Parathyroid adenoma (tissue), 2 donors: ENCODE measurements at regions not wholly inside any gene's neighbourhood (a gene's known extent, or its start where the extent isn't known, plus 50 kb on each side); places are given as distances from the start of the nearest gene placed in this dataset.
"Not testable (repeated sequence)": the region's sequence is repeated elsewhere in the genome, so short reads cannot be mapped to it uniquely, and the experiment has no call there.

ENCODE experiments used
- H2AFZ ChIP-seq: fragments of 300-600 bp; sonication (generic); one replicate; pipeline ENCODE4 v1.7.0; 2017; ENCODE audit warnings: antibody characterized with exemption, mild to moderate bottlenecking
- H3K27ac ChIP-seq: fragments of 300-600 bp; sonication (generic); one replicate; pipeline ENCODE4 v1.7.0; 2017
- H3K27me3 ChIP-seq: fragments of 300-600 bp; sonication (generic); one replicate; pipeline ENCODE4 v1.7.0; 2017; ENCODE audit warnings: low read length; ENCODE audit not compliant: control insufficient read depth, insufficient read depth
- H3K36me3 ChIP-seq: fragments of 300-600 bp; sonication (generic); one replicate; pipeline ENCODE4 v1.7.0; 2017; ENCODE audit warnings: low read length; ENCODE audit not compliant: control insufficient read depth, insufficient read depth
- H3K4me1 ChIP-seq: fragments of 300-600 bp; sonication (generic); one replicate; pipeline ENCODE4 v1.7.0; 2017; ENCODE audit warnings: control low read depth
- H3K4me2 ChIP-seq: fragments of 300-600 bp; sonication (generic); one replicate; pipeline ENCODE4 v1.7.0; 2017; ENCODE audit warnings: low read length
- H3K4me3 ChIP-seq: fragments of 300-600 bp; sonication (generic); one replicate; pipeline ENCODE4 v1.7.0; 2017; ENCODE audit warnings: low read depth, low read length
- H3K79me2 ChIP-seq: fragments of 300-600 bp; sonication (generic); one replicate; pipeline ENCODE4 v1.7.0; 2017; ENCODE audit warnings: control low read depth
- H3K9ac ChIP-seq: fragments of 300-600 bp; sonication (generic); one replicate; pipeline ENCODE4 v1.7.0; 2017; ENCODE audit warnings: mild to moderate bottlenecking
- H3K9me3 ChIP-seq: fragments of 300-600 bp; sonication (generic); one replicate; pipeline ENCODE4 v1.7.0; 2017; ENCODE audit warnings: low read length; ENCODE audit not compliant: control insufficient read depth
- TF ChIP-seq, protein P1 (sequence below): fragments of 300-600 bp; sonication (generic); IDR thresholded peaks from one replicate; pipeline ENCODE4 v1.7.0; 2017; ENCODE audit warnings: antibody characterized with exemption, mild to moderate bottlenecking
- donor health status: primary hyperparathyroidism.

- no peak overlapping the region for H3K9ac ChIP-seq
- H3K27me3 ChIP-seq, result no peaks in the 10 kb centered on the region
- no peak overlapping the region for H3K4me3 ChIP-seq
- H3K9me3 ChIP-seq, result no peaks in the 10 kb centered on the region
- H3K36me3 ChIP-seq, result no peaks in the 10 kb centered on the region
- H2AFZ ChIP-seq, result no peak overlapping the region
- no peak overlapping the region for H3K27ac ChIP-seq
- TF ChIP-seq, protein P1, sequence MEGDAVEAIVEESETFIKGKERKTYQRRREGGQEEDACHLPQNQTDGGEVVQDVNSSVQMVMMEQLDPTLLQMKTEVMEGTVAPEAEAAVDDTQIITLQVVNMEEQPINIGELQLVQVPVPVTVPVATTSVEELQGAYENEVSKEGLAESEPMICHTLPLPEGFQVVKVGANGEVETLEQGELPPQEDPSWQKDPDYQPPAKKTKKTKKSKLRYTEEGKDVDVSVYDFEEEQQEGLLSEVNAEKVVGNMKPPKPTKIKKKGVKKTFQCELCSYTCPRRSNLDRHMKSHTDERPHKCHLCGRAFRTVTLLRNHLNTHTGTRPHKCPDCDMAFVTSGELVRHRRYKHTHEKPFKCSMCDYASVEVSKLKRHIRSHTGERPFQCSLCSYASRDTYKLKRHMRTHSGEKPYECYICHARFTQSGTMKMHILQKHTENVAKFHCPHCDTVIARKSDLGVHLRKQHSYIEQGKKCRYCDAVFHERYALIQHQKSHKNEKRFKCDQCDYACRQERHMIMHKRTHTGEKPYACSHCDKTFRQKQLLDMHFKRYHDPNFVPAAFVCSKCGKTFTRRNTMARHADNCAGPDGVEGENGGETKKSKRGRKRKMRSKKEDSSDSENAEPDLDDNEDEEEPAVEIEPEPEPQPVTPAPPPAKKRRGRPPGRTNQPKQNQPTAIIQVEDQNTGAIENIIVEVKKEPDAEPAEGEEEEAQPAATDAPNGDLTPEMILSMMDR, result no peak
- H3K79me2 ChIP-seq, result no peaks in the 10 kb centered on the region
- H3K4me1 ChIP-seq, result no peaks in the 10 kb centered on the region
- H3K4me2 ChIP-seq, result no peak overlapping the region
Observed at GRCh38 chr21:15210235-15210678, 145.5 kb upstream of the NRIP1 start.

- no peaks in the 10 kb centered on the region for H3K27me3 ChIP-seq
- no peaks in the 10 kb centered on the region for H3K4me1 ChIP-seq
- TF ChIP-seq, protein P1, result no peak
- H3K4me2 ChIP-seq, result no peak overlapping the region
- no peak overlapping the region for H3K9ac ChIP-seq
- no peaks in the 10 kb centered on the region for H3K79me2 ChIP-seq
- no peak overlapping the region for H3K4me3 ChIP-seq
- no peak overlapping the region for H2AFZ ChIP-seq
- no peak overlapping the region for H3K27ac ChIP-seq
- H3K9me3 ChIP-seq, result no peaks in the 10 kb centered on the region
- no peaks in the 10 kb centered on the region for H3K36me3 ChIP-seq
Observed at GRCh38 chr21:15211491-15212133, 146.8 kb upstream of the NRIP1 start.

- Histone ChIP-seq H3K4me2 (no peak overlapping the region), H3K4me1 (no peaks in the 10 kb centered on the region)
Observed at GRCh38 chr21:15212206-15212605, 147.4 kb upstream of the NRIP1 start.

DNA sequence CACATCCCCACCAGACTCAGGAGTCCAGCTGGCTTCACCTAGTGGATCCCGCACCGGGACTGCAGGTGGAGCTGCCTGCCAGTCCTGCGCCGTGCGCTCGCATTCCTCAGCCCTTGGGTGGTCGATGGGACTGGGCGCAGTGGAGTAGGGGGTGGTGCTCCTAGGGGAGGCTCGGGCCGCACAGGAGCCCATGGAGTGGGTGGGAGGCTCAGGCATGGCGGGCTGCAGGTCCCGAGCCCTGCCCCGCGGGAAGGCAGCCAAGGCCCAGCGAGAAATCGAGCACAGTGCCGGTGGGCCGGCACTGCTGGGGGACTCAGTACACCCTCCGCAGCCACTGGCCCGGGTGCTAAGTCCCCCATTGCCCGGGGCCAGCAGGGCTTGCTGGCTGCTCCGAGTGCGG lies 153.7 kb upstream of the NRIP1 start:
- not testable (repeated sequence) for H3K4me2 ChIP-seq, H3K27me3 ChIP-seq, H3K79me2 ChIP-seq, H3K36me3 ChIP-seq, H2AFZ ChIP-seq, H3K4me3 ChIP-seq, H3K4me1 ChIP-seq, H3K9ac ChIP-seq, H3K27ac ChIP-seq, H3K9me3 ChIP-seq

More at GRCh38 chr21:15212206-15212605, 147.4 kb upstream of the NRIP1 start:
- Histone ChIP-seq H3K9ac (no peak overlapping the region), H3K27me3 (no peaks in the 10 kb centered on the region), H3K27ac (no peak overlapping the region), H3K9me3 (no peaks in the 10 kb centered on the region), H3K79me2 (no peaks in the 10 kb centered on the region), H3K36me3 (no peaks in the 10 kb centered on the region), H2AFZ (no peak overlapping the region), H3K4me3 (no peak overlapping the region)
- TF ChIP-seq, protein P1, result no peak

GRCh38 chr21:15219039-15219438 lies 154.2 kb upstream of the NRIP1 start:
- Histone ChIP-seq H3K4me2 (no peak overlapping the region), H3K27me3 (no peaks in the 10 kb centered on the region), H3K36me3 (no peaks in the 10 kb centered on the region), H2AFZ (no peak overlapping the region), H3K79me2 (no peaks in the 10 kb centered on the region), H3K4me3 (no peak overlapping the region), H3K4me1 (no peaks in the 10 kb centered on the region), H3K9me3 (no peaks in the 10 kb centered on the region), H3K9ac (no peak overlapping the region), H3K27ac (no peak overlapping the region)
- TF ChIP-seq, protein P1, result no peak
